GM13976 (cell line): ENCODE measurements at regions not wholly inside any gene's neighbourhood (a gene's known extent, or its start where the extent isn't known, plus 50 kb on each side); places are given as distances from the start of the nearest gene placed in this dataset.

ENCODE experiments used
- DNase-seq: peaks from one replicate; pipeline ENCODE4 v3.0.0; 2012; ENCODE audit warnings: low spot score
- in situ Hi-C: fragments of 300-500 bp; cut with MboI; formaldehyde crosslinking; loops from one replicate; pipeline ENCODE4 v1.12.0; 2022; ENCODE audit warnings: low sequenced_read_pairs, mixed read lengths, inconsistent platforms; ENCODE audit not compliant: unreplicated experiment
- TF ChIP-seq, protein P1 (sequence below): IDR thresholded peaks from 2 replicates; pipeline ENCODE4 v1.5.1; 2012; ENCODE audit warnings: borderline replicate concordance, mild to moderate bottlenecking; ENCODE audit not compliant: insufficient read depth; ENCODE audit errors: extremely low read depth, missing control alignments, control extremely low read depth

DNA sequence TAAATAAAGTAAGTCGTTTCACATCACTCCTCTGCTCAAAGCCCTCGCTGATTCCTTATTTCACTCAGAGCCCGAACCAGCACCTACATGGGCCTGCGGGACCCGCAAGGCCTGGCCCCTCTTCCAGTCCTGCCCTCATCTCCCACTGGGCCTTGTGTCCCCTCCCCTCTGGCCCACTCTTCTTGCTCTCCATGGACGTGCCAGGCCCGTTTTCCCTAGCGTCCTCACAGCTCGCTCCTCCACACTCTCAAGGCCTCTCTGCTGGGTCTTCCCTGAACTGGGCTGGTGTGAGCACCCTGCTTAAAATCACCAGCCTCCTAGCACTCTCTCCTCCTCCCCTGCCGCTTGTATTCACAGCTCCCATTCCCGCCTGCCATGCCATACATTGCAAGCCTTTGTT is 237.9 kb downstream of the FOXD2 start:
- in situ Hi-C loops, result no loop called here
- no peak for DNase-seq
- TF ChIP-seq, protein P1, sequence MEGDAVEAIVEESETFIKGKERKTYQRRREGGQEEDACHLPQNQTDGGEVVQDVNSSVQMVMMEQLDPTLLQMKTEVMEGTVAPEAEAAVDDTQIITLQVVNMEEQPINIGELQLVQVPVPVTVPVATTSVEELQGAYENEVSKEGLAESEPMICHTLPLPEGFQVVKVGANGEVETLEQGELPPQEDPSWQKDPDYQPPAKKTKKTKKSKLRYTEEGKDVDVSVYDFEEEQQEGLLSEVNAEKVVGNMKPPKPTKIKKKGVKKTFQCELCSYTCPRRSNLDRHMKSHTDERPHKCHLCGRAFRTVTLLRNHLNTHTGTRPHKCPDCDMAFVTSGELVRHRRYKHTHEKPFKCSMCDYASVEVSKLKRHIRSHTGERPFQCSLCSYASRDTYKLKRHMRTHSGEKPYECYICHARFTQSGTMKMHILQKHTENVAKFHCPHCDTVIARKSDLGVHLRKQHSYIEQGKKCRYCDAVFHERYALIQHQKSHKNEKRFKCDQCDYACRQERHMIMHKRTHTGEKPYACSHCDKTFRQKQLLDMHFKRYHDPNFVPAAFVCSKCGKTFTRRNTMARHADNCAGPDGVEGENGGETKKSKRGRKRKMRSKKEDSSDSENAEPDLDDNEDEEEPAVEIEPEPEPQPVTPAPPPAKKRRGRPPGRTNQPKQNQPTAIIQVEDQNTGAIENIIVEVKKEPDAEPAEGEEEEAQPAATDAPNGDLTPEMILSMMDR, result no peak

DNA sequence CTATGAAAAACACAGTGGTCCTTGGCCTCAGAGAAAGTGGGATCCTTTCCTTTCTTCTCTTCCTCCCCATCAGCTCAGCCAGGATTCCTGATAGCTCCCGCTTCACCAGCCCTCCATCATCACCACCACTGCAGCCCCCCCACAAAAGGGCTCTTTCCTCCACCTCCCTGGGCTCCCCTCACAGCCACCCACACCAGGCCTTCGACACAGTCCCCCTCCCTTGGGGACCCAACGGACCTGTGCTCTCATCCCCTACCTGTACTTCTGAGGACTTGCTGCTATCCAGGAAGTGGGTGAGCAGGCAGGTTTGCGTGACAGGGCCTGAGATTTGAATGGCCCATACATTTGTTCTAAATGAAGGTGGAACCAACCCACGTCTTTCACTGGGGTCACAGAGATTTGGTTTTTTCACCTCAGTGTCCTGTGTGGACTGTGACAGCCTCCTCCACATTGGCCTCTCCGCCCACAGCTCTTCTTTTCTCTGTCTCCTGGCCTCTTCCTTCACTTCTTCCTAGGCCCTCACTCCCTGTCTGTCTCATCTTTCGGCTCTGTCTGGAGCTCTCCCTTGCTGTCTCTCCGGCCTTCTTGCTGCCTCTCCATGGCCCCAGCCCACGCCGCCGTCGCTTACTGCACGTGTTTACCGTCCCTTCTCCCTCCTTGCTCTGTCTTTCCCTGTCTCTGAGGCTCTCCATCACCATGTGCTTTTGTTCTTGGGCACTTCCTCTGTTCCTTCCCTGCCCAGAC is 238.6 kb downstream of the FOXD2 start:
- in situ Hi-C loops, result no loop called here
- DNase-seq, result no peak
- TF ChIP-seq, protein P1, result no peak

DNA sequence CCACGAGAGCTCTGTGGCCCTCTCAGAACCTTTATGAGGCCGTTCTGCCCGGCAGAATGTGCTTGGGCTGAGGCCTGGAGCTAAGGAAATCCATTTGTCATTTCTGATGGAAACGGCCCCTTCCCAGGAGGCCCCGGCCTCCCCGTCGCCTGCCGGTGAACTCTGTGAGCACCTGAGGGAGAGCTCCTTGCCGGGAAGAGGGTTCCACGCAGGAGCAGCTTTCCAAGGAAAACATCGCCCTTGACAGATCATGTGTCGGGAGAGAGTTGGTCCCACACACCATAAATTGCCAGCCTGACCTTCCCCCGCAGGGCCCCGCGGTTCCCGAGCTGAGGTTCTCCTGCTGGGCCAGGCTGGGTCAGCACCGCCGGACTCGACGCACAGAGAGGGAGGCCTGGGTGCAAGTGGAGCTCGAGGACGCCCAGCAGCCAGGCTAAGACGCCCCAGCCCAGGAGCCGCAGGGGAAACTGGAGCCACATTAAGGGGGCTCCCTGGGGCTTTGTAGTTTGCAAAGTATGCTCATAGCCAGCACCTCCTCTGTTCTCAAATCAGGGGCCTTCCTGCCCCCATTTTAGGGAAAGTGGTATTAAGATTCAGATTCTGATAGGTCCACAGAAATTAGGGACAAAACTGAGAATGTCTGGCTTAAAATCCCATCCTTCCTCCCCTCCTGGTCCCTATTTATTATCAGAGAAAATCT is 239.5 kb downstream of the FOXD2 start:
- in situ Hi-C loops, result no loop called here
- no peak for DNase-seq
- TF ChIP-seq, protein P1, result no peak

DNA sequence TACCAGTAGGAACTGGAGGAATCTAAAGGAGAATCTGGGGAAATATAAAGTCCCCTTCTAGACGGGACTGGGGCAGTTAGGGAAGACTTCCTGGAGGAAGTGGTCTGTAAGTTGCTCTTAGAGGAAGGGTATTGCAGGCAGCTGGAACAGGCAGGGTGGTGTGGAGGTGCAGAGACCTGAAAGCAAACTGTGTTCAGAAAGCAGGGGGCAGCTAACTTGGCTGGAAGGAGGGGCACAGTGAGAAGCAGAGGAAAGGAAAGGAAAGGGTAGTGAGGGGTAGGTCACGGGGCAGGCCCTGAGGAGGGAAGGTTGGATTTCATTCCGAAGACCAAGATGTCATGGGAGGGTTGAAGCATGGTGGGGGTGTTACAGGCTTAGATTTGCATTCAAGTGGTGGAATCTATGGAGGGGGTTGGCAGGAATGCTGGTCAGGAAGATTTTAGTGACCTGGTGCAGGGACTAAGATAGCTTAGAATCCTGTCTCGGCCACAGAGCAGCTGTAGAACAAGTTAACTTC is 240.7 kb downstream of the FOXD2 start:
- TF ChIP-seq, protein P1, result no peak
- in situ Hi-C loops, result no loop called here
- no peak for DNase-seq

DNA sequence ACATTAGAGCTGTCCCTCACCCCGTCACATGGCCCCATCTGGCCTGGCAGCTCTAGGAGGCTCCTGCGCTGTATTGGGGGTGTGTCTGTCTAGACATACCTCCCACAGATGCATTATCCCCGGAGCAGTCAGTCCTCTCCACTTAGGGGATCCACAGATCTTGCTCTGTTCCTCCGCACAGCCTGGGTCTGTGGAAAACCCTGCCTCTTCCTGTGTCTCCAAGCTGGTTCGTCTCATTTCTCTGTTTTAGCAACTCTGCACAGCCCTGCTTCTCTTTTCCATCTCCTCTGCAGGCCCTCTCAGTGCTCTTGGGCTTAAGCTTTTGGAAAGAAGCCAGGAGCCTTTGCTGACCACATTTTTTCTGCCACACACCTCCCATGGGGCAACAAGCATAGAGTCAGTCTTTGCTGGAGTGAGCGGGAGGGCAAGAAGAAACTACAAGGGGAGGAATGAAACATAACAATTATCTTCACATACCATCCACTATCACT is 241.5 kb downstream of the FOXD2 start:
- TF ChIP-seq, protein P1, result no peak
- in situ Hi-C loops, result no loop called here
- no peak for DNase-seq

DNA sequence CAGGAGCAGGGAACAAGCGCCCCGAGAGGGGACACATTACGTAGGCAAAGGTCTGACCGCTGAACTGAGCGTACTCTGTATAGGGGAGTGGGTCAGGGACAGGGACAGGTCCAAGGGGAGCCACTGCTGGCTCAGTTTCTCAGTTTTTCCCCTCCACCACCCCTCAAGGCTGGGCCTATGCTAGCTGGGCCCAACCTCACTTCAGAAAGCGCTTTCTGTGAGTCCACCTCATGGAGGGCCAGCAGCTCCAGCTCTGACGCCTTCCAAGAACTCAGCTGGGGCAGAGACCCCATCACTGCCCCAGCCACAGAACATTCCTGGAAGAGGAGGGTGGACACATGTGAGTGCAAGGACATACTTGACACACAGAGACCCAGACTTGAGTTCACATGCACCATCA is 242.0 kb downstream of the FOXD2 start:
- DNase-seq, result no peak
- in situ Hi-C loops, result no loop called here
- TF ChIP-seq, protein P1, result no peak
